Fibroblast of skin of left biceps (primary cell): ENCODE measurements at regions not wholly inside any gene's neighbourhood (a gene's known extent, or its start where the extent isn't known, plus 50 kb on each side); places are given as distances from the start of the nearest gene placed in this dataset.
"Not testable (repeated sequence)": the region's sequence is repeated elsewhere in the genome, so short reads cannot be mapped to it uniquely, and the experiment has no call there.

Source experiments
- DNase-seq, 2 experiments: peaks; one replicate each; pipeline ENCODE4 v3.0.0-alpha.2; 2013; ENCODE audit warnings: low read depth in 2 of 2

- not testable (repeated sequence) for DNase-seq
Observed at GRCh38 chr9:26492608-26493521, 399.7 kb downstream of the CAAP1 start.

GRCh38 chr9:26491922-26492607 lies 400.5 kb downstream of the CAAP1 start:
- not testable (repeated sequence) for DNase-seq

- DNase-seq = no peak
Observed at GRCh38 chr9:26483991-26484390, 408.6 kb downstream of the CAAP1 start.

- DNase-seq = no peak
Observed at GRCh38 chr9:26477963-26478362, 414.6 kb downstream of the CAAP1 start.

- DNase-seq = no peak
Observed at GRCh38 chr9:26471261-26471660, 421.3 kb downstream of the CAAP1 start.

GRCh38 chr9:26470284-26470683 lies 422.3 kb downstream of the CAAP1 start:
- no peak for DNase-seq

GRCh38 chr9:26463837-26464236 lies 428.8 kb downstream of the CAAP1 start:
- DNase-seq = no peak

GRCh38 chr9:26462751-26463150 lies 429.9 kb downstream of the CAAP1 start:
- DNase-seq = no peak

GRCh38 chr9:26462213-26462612 lies 430.4 kb downstream of the CAAP1 start:
- no peak for DNase-seq

- no peak for DNase-seq
Observed at GRCh38 chr9:26460624-26461023, 432.0 kb downstream of the CAAP1 start.

GRCh38 chr9:26459959-26460358 lies 432.6 kb downstream of the CAAP1 start:
- no peak for DNase-seq

- DNase-seq = no peak
Observed at GRCh38 chr9:26458054-26458453, 434.5 kb downstream of the CAAP1 start.

- DNase-seq = no peak
Observed at GRCh38 chr9:26457151-26457550, 435.5 kb downstream of the CAAP1 start.

GRCh38 chr9:26439061-26439624 lies 453.5 kb downstream of the CAAP1 start:
- no peak for DNase-seq

- DNase-seq = no peak
Observed at GRCh38 chr9:26437056-26437711, 455.4 kb downstream of the CAAP1 start.

- DNase-seq = no peak
Observed at GRCh38 chr9:26426551-26427131, 466.0 kb downstream of the CAAP1 start.

- no peak for DNase-seq
Observed at GRCh38 chr9:26418480-26418879, 474.1 kb downstream of the CAAP1 start.

GRCh38 chr9:26415528-26415927 lies 477.1 kb downstream of the CAAP1 start:
- no peak for DNase-seq

GRCh38 chr9:26413611-26414010 lies 479.0 kb downstream of the CAAP1 start:
- no peak for DNase-seq

- DNase-seq = no peak
Observed at GRCh38 chr9:26412446-26412845, 480.2 kb downstream of the CAAP1 start.

GRCh38 chr9:26406676-26407075 lies 485.9 kb downstream of the CAAP1 start:
- no peak for DNase-seq

GRCh38 chr9:26399556-26399955 lies 493.0 kb downstream of the CAAP1 start:
- no peak for DNase-seq
